NCI-H1092 (cell line): ENCODE measurements at regions not wholly inside any gene's neighbourhood (a gene's known extent, or its start where the extent isn't known, plus 50 kb on each side); places are given as distances from the start of the nearest gene placed in this dataset.
"Not testable (repeated sequence)": the region's sequence is repeated elsewhere in the genome, so short reads cannot be mapped to it uniquely, and the experiment has no call there.

Experiments
- DNase-seq: peaks from one replicate; lab custom pipeline; 2025; lab: John Stamatoyannopoulos, UW

DNA sequence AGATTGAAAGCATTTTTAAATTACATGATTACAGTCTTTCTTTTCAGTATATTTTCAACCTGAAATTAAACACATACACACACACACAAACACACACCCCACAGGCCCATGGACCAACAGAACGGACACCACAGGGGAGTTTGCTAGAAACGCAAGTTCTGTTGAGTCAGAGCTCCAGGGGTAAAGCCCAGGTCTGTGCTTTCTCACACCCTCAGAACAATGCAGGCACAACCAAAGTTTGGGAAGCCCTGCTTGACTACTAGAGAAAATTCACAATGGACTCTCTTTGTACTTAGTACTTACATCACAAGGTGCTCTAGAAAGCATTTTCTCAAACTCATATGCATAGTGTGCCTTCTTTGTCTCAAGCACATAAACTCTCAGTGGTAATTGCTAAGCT lies 704.0 kb upstream of the IGFBP3 start:
- no peak for DNase-seq

- DNase-seq: no peak
These were observed 701.2 kb upstream of the IGFBP3 start for GRCh38 chr7:46622251-46622650.

- DNase-seq: no peak
These were observed 698.7 kb upstream of the IGFBP3 start for GRCh38 chr7:46619723-46620310.

GRCh38 chr7:46616636-46617035 lies 695.6 kb upstream of the IGFBP3 start:
- no peak for DNase-seq

GRCh38 chr7:46613551-46613950 lies 692.5 kb upstream of the IGFBP3 start:
- no peak for DNase-seq

GRCh38 chr7:46613116-46613515 lies 692.0 kb upstream of the IGFBP3 start:
- no peak for DNase-seq

- no peak for DNase-seq
These were observed 690.4 kb upstream of the IGFBP3 start for GRCh38 chr7:46611508-46611907.

DNA sequence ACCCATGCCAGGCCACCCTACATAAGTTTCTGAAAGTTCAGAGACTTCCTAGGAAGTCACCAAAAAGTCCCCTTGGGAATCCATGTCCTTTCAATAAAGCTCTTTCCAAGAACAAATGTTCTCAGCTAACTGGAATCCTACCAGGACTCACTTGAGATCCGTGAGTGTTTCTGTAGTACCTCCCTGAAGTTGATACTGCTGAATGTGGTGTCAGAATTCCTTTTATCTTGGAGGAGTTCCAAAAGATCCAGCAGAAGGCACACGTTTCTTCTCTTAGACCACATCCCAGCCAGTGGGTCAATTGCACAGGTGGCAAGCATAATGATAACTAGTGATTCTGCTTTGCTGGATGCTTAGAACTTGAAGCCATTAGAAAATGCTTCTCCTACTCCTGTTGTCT lies 689.7 kb upstream of the IGFBP3 start:
- DNase-seq: no peak

GRCh38 chr7:46607176-46607575 lies 686.1 kb upstream of the IGFBP3 start:
- no peak for DNase-seq

DNA sequence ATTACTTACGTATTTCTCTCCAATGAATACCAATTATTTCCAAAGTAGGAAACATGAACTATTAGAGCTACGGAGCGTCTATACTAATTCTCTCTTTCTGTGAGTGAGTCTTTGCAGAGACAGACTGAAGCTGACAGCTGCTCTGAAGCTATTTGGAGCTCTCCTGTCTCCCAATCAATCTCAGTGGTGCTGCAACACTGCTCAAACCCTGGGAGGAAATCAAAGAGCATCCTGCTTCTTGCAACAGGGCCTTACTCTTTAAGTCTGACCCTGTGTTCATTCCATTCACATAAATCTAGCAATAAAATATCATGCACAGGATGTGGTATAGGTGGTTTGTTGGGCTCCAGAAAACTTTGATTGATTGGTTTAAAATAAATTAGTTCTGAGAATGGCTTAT lies 685.7 kb upstream of the IGFBP3 start:
- no peak for DNase-seq

- DNase-seq: no peak
These were observed 683.2 kb upstream of the IGFBP3 start for GRCh38 chr7:46604241-46604661.

DNA sequence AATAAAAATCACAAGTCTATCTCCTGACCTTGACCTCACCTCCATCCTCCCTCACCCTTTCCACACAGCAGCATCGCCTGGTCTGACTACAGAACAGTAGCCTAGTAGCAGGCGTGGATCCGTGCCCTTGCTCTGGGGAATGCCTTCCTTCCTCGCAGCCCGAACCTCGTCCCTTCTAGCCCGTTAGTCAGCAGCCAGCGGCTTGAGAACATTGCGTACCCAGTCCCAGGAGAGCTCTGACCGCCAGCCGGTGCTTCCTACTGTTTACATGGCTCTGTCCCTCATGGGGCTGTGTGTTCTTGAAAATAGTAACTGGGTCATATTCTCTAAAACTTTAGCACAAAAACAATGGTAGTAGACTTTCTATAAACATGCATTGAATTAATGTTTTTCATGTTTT lies 682.7 kb upstream of the IGFBP3 start:
- no peak for DNase-seq

- no peak for DNase-seq
These were observed 682.3 kb upstream of the IGFBP3 start for GRCh38 chr7:46603296-46603752.

- no peak for DNase-seq
These were observed 679.3 kb upstream of the IGFBP3 start for GRCh38 chr7:46600340-46600739.

GRCh38 chr7:46594831-46595230 lies 673.8 kb upstream of the IGFBP3 start:
- DNase-seq: not testable (repeated sequence)

DNA sequence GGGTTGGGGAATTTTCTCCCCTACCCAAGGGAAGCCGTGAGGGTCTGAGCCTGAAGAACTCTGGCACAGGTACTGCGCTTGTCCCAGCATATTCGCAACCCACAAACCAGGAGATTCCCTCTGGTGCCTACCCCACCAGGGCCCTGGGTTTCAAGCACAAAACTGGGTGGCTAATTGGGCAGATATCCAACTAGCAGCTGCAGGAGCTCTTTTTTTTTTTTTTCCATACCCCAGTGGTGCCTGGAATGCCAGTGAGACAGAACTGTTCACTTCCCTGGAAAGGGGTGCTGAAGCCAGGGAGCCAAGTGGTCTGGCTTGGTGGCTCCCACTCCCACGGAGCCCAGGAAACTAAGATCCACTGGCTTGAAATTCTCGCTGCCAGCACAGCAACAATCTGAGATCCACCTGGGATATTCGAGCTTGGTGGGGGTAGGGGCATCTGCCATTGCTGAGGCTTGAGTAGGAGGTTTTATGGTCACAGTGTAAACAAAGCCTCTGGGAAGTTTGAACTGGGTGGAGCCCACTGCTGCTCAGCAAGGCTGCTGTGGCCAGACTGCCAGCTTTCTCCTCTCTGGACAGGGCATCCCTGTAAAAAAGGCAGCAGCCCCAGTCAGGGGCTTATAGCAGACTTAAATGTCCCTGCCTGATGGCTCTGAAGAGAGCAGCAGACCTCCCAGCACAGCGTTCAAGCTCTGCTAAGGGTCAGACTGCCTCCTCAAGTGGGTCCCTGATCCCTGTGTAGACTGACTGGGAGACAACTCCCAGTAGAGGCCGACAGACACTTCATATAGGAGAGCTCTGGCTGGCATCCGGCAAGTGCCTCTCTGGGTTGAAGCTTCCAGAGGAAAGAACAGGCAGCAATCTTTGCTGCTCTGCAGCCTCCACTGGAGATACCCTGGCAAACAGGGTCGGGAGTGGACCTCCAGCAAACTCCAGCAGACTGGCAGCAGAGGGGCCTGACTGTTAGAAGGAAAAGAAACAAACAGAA lies 670.1 kb upstream of the IGFBP3 start:
- DNase-seq: not testable (repeated sequence)

DNA sequence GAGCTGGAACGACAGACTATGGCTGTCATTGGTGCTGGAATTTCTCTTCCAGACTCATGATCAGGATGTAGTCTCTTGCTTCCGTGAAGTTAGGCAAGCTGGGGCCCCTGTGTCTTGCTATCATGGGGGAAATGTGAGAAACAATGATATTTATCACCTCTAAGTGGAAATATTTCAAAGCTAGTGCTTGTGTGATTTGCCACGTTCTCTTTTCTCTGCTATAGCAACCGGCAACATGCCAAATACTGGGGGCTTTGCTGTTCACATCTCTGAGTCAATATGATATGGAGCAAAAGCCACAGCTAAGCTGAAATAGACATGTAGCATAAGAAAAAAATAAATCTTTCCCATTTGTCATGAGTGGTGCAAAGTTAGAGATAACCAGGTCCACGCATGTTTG lies 668.2 kb upstream of the IGFBP3 start:
- DNase-seq: peak; percentile 17

- no peak for DNase-seq
These were observed 665.3 kb upstream of the IGFBP3 start for GRCh38 chr7:46586406-46586805.

GRCh38 chr7:46583656-46584055 lies 662.6 kb upstream of the IGFBP3 start:
- no peak for DNase-seq

- DNase-seq: no peak
These were observed 660.2 kb upstream of the IGFBP3 start for GRCh38 chr7:46581268-46581667.

GRCh38 chr7:46580766-46581165 lies 659.7 kb upstream of the IGFBP3 start:
- no peak for DNase-seq

GRCh38 chr7:46577394-46577793 lies 656.3 kb upstream of the IGFBP3 start:
- no peak for DNase-seq

GRCh38 chr7:46576950-46577349 lies 655.9 kb upstream of the IGFBP3 start:
- DNase-seq: no peak
